GM23338 (cell line): ENCODE measurements at regions not wholly inside any gene's neighbourhood (a gene's known extent, or its start where the extent isn't known, plus 50 kb on each side); places are given as distances from the start of the nearest gene placed in this dataset.

Experiments
- EZH2 ChIP-seq: fragments of 200-600 bp; sonication (generic); IDR thresholded peaks from one replicate; pipeline ENCODE4 v1.8.0; 2017; ENCODE audit warnings: antibody characterized with exemption, mild to moderate bottlenecking, low read depth; ENCODE audit not compliant: unreplicated experiment
- TF ChIP-seq, protein P1 (sequence below), 2 experiments: fragments of 200-600 bp in 1 of 2; sonication (generic) in 1 of 2; conservative IDR thresholded peaks; 2 replicates each; pipeline versions ENCODE4 v1.5.1 to v1.6.1; 2016 to 2017; ENCODE audit warnings: antibody characterized with exemption in 2 of 2, low read depth in 2 of 2, mild to moderate bottlenecking in 2 of 2, moderate library complexity in 1 of 2
- TF ChIP-seq, protein P2 (sequence below): IDR thresholded peaks from one replicate; pipeline ENCODE4 v1.6.1; 2018; ENCODE audit warnings: antibody characterized with exemption; ENCODE audit not compliant: unreplicated experiment

DNA sequence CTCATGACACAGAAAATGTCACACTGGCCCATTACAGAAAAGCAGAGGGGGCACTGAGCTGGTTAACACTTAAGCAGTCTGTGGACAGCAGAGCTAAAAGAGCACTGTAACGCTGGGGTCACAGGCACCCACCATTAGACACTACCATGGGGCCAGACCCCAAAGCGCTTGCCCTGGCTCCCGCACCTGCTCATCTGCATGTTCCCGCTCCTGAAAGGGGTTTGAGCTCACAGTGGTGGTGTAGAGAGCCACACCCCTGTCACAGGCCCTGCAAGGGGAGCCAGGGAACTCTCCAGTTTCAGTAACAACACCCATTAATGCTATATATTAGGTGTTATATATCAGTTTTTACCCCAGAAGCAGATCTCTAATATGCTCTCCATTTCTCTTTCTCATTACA lies 187.0 kb downstream of the ANKRD50 start:
- TF ChIP-seq, protein P1, sequence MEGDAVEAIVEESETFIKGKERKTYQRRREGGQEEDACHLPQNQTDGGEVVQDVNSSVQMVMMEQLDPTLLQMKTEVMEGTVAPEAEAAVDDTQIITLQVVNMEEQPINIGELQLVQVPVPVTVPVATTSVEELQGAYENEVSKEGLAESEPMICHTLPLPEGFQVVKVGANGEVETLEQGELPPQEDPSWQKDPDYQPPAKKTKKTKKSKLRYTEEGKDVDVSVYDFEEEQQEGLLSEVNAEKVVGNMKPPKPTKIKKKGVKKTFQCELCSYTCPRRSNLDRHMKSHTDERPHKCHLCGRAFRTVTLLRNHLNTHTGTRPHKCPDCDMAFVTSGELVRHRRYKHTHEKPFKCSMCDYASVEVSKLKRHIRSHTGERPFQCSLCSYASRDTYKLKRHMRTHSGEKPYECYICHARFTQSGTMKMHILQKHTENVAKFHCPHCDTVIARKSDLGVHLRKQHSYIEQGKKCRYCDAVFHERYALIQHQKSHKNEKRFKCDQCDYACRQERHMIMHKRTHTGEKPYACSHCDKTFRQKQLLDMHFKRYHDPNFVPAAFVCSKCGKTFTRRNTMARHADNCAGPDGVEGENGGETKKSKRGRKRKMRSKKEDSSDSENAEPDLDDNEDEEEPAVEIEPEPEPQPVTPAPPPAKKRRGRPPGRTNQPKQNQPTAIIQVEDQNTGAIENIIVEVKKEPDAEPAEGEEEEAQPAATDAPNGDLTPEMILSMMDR (conservative IDR thresholded peaks at IDR 0.05; ENCODE audit: low read depth in 2 of 2) = no peak
- TF ChIP-seq, protein P2, sequence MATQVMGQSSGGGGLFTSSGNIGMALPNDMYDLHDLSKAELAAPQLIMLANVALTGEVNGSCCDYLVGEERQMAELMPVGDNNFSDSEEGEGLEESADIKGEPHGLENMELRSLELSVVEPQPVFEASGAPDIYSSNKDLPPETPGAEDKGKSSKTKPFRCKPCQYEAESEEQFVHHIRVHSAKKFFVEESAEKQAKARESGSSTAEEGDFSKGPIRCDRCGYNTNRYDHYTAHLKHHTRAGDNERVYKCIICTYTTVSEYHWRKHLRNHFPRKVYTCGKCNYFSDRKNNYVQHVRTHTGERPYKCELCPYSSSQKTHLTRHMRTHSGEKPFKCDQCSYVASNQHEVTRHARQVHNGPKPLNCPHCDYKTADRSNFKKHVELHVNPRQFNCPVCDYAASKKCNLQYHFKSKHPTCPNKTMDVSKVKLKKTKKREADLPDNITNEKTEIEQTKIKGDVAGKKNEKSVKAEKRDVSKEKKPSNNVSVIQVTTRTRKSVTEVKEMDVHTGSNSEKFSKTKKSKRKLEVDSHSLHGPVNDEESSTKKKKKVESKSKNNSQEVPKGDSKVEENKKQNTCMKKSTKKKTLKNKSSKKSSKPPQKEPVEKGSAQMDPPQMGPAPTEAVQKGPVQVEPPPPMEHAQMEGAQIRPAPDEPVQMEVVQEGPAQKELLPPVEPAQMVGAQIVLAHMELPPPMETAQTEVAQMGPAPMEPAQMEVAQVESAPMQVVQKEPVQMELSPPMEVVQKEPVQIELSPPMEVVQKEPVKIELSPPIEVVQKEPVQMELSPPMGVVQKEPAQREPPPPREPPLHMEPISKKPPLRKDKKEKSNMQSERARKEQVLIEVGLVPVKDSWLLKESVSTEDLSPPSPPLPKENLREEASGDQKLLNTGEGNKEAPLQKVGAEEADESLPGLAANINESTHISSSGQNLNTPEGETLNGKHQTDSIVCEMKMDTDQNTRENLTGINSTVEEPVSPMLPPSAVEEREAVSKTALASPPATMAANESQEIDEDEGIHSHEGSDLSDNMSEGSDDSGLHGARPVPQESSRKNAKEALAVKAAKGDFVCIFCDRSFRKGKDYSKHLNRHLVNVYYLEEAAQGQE = no peak
- TF ChIP-seq EZH2 = no peak
